ENCODE measurements at regions not wholly inside any gene's neighbourhood (a gene's known extent, or its start where the extent isn't known, plus 50 kb on each side); places are given as distances from the start of the nearest gene placed in this dataset.

GRCh38 chr18:25815659-25816058 lies 274.8 kb downstream of the SS18 start:
- peaks cover 4% of the 10 kb centered on the region for H3K27me3 Mint-ChIP-seq
- H3K9ac ChIP-seq (ENCODE audit: low read length), result no peak overlapping the region
- H2AFZ ChIP-seq (ENCODE audit: insufficient read depth, low read depth, low read length, poor library complexity, severe bottlenecking), result no peak overlapping the region
- no peaks in the 10 kb centered on the region for H3K9me3 Mint-ChIP-seq (ENCODE audit: insufficient read depth)
- H4K20me1 ChIP-seq (ENCODE audit: control insufficient read depth, insufficient read depth, low read length, poor library complexity, severe bottlenecking), result no peaks in the 10 kb centered on the region
- no peak for TF ChIP-seq EZH2 (IDR thresholded peaks at IDR 0.05; ENCODE audit: borderline replicate concordance, insufficient read depth, low read depth, low read length, poor library complexity, severe bottlenecking)
- TF ChIP-seq, protein P1, sequence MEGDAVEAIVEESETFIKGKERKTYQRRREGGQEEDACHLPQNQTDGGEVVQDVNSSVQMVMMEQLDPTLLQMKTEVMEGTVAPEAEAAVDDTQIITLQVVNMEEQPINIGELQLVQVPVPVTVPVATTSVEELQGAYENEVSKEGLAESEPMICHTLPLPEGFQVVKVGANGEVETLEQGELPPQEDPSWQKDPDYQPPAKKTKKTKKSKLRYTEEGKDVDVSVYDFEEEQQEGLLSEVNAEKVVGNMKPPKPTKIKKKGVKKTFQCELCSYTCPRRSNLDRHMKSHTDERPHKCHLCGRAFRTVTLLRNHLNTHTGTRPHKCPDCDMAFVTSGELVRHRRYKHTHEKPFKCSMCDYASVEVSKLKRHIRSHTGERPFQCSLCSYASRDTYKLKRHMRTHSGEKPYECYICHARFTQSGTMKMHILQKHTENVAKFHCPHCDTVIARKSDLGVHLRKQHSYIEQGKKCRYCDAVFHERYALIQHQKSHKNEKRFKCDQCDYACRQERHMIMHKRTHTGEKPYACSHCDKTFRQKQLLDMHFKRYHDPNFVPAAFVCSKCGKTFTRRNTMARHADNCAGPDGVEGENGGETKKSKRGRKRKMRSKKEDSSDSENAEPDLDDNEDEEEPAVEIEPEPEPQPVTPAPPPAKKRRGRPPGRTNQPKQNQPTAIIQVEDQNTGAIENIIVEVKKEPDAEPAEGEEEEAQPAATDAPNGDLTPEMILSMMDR (IDR thresholded peaks at IDR 0.05), result no peak
- no peak overlapping the region for H3K4me3 Mint-ChIP-seq
- DNase-seq (no peak), ATAC-seq (ENCODE audit: low read depth) (no peak)
- H3K4me2 ChIP-seq (replicated peaks; ENCODE audit: low read depth, low read length, poor library complexity, severe bottlenecking), result no peak overlapping the region
- no peaks in the 10 kb centered on the region for H3K9me3 ChIP-seq (ENCODE audit: control extremely low read depth in 1 of 3, control insufficient read depth in 2 of 3, insufficient read depth in 1 of 3, low read length in 2 of 3)
- H3K27me3 ChIP-seq (replicated peaks in 1 of 4; ENCODE audit: control extremely low read depth in 1 of 4, control insufficient read depth in 3 of 4, insufficient read depth in 4 of 4, low read length in 3 of 4), result no peaks in the 10 kb centered on the region
- H3K79me2 ChIP-seq (ENCODE audit: control insufficient read depth, insufficient read depth, low read length), result no peaks in the 10 kb centered on the region
- ChIA-PET CTCF (no interaction called here), POLR2A (no interaction called here)
- peaks cover 3% of the 10 kb centered on the region for H3K4me1 Mint-ChIP-seq
- intact Hi-C loops (cut with micrococcal nuclease), result no loop called here
- H3K4me3 ChIP-seq (ENCODE audit: control extremely low read depth in 1 of 5, extremely low read depth in 1 of 5, insufficient read depth in 1 of 5, low read depth in 2 of 5, low read length in 4 of 5), result no peak overlapping the region
- H3K27ac ChIP-seq (ENCODE audit: low read length in 2 of 2), result no peak overlapping the region
- no peaks in the 10 kb centered on the region for H3K36me3 ChIP-seq (replicated peaks in 1 of 2; ENCODE audit: control extremely low read depth in 1 of 2, control insufficient read depth in 1 of 2, extremely low read depth in 1 of 2, insufficient read depth in 2 of 2, low read length in 1 of 2)
- no peaks in the 10 kb centered on the region for H3K4me1 ChIP-seq (ENCODE audit: control insufficient read depth in 2 of 2, insufficient read depth in 2 of 2, low read length in 2 of 2)
- H3K27ac Mint-ChIP-seq, result no peak overlapping the region
- 90% methylated on average over 2 of the region's 3 CpGs for WGBS (ENCODE audit: insufficient coverage)

DNA sequence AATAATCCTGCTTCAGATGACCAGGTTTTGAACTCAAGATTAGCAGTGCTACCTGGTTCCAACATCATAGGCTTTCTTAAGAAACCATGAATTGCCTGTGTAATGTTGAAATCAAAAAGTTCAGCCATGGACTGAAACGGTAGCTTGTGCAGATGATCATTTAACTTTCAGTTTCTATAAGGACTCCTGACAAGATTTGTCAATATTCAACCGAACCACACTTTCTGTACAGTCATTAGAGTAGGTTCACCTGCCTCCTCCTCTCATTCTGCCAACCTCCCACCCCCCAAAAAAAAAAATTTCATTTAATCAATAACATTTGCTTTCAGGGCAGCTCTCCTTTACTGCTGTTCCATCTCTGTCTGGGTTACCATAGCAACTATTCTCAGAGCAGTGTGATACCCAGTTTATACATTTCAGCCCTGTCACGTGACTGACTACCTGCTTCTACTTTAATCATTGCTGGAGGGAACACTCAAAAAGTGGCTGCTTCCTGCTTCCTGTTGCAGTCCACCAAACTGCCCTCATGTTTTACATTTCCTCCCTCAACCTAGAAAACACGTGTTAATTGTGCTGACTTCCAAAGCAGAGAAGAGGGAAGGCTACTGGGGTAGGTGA lies 275.5 kb downstream of the SS18 start:
- WGBS (ENCODE audit: insufficient coverage), result 73% methylated on average over 3 of the region's 4 CpGs
- Histone ChIP-seq H3K27ac (ENCODE audit: low read length in 2 of 2) (no peak overlapping the region), H3K79me2 (ENCODE audit: control insufficient read depth, insufficient read depth, low read length) (no peaks in the 10 kb centered on the region), H3K4me1 (ENCODE audit: control insufficient read depth in 2 of 2, insufficient read depth in 2 of 2, low read length in 2 of 2) (no peaks in the 10 kb centered on the region), H3K27me3 (replicated peaks in 1 of 4; ENCODE audit: control extremely low read depth in 1 of 4, control insufficient read depth in 3 of 4, insufficient read depth in 4 of 4, low read length in 3 of 4) (no peaks in the 10 kb centered on the region), H3K9ac (ENCODE audit: low read length) (no peak overlapping the region), H4K20me1 (ENCODE audit: control insufficient read depth, insufficient read depth, low read length, poor library complexity, severe bottlenecking) (no peaks in the 10 kb centered on the region), H2AFZ (ENCODE audit: insufficient read depth, low read depth, low read length, poor library complexity, severe bottlenecking) (no peak overlapping the region), H3K4me2 (replicated peaks; ENCODE audit: low read depth, low read length, poor library complexity, severe bottlenecking) (no peak overlapping the region), H3K4me3 (ENCODE audit: control extremely low read depth in 1 of 5, extremely low read depth in 1 of 5, insufficient read depth in 1 of 5, low read depth in 2 of 5, low read length in 4 of 5) (no peak overlapping the region), H3K36me3 (replicated peaks in 1 of 2; ENCODE audit: control extremely low read depth in 1 of 2, control insufficient read depth in 1 of 2, extremely low read depth in 1 of 2, insufficient read depth in 2 of 2, low read length in 1 of 2) (no peaks in the 10 kb centered on the region), H3K9me3 (ENCODE audit: control extremely low read depth in 1 of 3, control insufficient read depth in 2 of 3, insufficient read depth in 1 of 3, low read length in 2 of 3) (no peaks in the 10 kb centered on the region)
- POLR2A ChIA-PET, result no interaction called here
- Mint-ChIP-seq H3K9me3 (ENCODE audit: insufficient read depth) (no peaks in the 10 kb centered on the region), H3K4me3 (no peak overlapping the region), H3K27ac (no peak overlapping the region), H3K4me1 (peaks cover 3% of the 10 kb centered on the region), H3K27me3 (no peaks in the 10 kb centered on the region)
- intact Hi-C loops (cut with micrococcal nuclease), result no loop called here
- no peak for DNase-seq
- CTCF ChIA-PET, result no interaction called here
- no peak for ATAC-seq (ENCODE audit: low read depth)
- TF ChIP-seq EZH2 (IDR thresholded peaks at IDR 0.05; ENCODE audit: borderline replicate concordance, insufficient read depth, low read depth, low read length, poor library complexity, severe bottlenecking), result no peak
- TF ChIP-seq, protein P1 (IDR thresholded peaks at IDR 0.05), result no peak

All from B cell (primary cell).